ENCODE measurements at regions not wholly inside any gene's neighbourhood (a gene's known extent, or its start where the extent isn't known, plus 50 kb on each side); places are given as distances from the start of the nearest gene placed in this dataset.
A peak's percentile ranks its signal among the peaks of the same experiment; 100 is the strongest.

- Histone ChIP-seq H3K36me3 (ENCODE audit: insufficient read depth, low read length, poor library complexity, severe bottlenecking) (no peaks in the 10 kb centered on the region), H3K27ac (ENCODE audit: low read depth, low read length, poor library complexity, severe bottlenecking) (no peak overlapping the region), H3K27me3 (replicated peaks; ENCODE audit: insufficient read depth, low read depth, low read length, poor library complexity) (no peaks in the 10 kb centered on the region), H3K4me3 (ENCODE audit: low read depth, low read length, poor library complexity, severe bottlenecking) (no peak overlapping the region), H3K9me3 (ENCODE audit: low read depth, low read length, poor library complexity, severe bottlenecking) (no peaks in the 10 kb centered on the region), H3K4me1 (ENCODE audit: insufficient read depth, low read length, poor library complexity, severe bottlenecking) (peaks cover 46% of the 10 kb centered on the region)
- TF ChIP-seq CTCF (conservative IDR thresholded peaks at IDR 0.05; ENCODE audit: low read depth, low read length) (no peak), EZH2 (IDR thresholded peaks at IDR 0.05; ENCODE audit: borderline replicate concordance, low read depth, low read length, poor library complexity, severe bottlenecking) (no peak)
- DNase-seq (ENCODE audit: low spot score), result no peak
- ChIA-PET CTCF (no interaction called here), POLR2A (ENCODE audit: low non-redundant PET) (interaction anchor here (0.7 kb wide), 1 partner anchor 587 kb away, joined by 3 read pairs; no protein-coding TSS in a partner anchor)
- no TSS peak for BruUV-seq (replicated peaks)
- intact Hi-C loops (cut with micrococcal nuclease; ENCODE audit: unreplicated experiment), result no loop called here
Measured at GRCh38 chr1:14541348-14541747, 57.1 kb upstream of the KAZN start.

- BruUV-seq (replicated peaks), result no TSS peak
- Histone ChIP-seq H3K27ac (ENCODE audit: low read depth, low read length, poor library complexity, severe bottlenecking) (peak overlapping the region; percentile 6), H3K36me3 (ENCODE audit: insufficient read depth, low read length, poor library complexity, severe bottlenecking) (no peaks in the 10 kb centered on the region), H3K9me3 (ENCODE audit: low read depth, low read length, poor library complexity, severe bottlenecking) (no peaks in the 10 kb centered on the region), H3K27me3 (replicated peaks; ENCODE audit: insufficient read depth, low read depth, low read length, poor library complexity) (no peaks in the 10 kb centered on the region), H3K4me1 (ENCODE audit: insufficient read depth, low read length, poor library complexity, severe bottlenecking) (peaks cover 46% of the 10 kb centered on the region), H3K4me3 (ENCODE audit: low read depth, low read length, poor library complexity, severe bottlenecking) (no peak overlapping the region)
- intact Hi-C loops (cut with micrococcal nuclease; ENCODE audit: unreplicated experiment), result no loop called here
- TF ChIP-seq CTCF (conservative IDR thresholded peaks at IDR 0.05; ENCODE audit: low read depth, low read length), result no peak
- no peak for TF ChIP-seq EZH2 (IDR thresholded peaks at IDR 0.05; ENCODE audit: borderline replicate concordance, low read depth, low read length, poor library complexity, severe bottlenecking)
- POLR2A ChIA-PET (ENCODE audit: low non-redundant PET), result no interaction called here
- peak; percentile 72 for DNase-seq (ENCODE audit: low spot score)
- CTCF ChIA-PET, result no interaction called here
Measured at GRCh38 chr1:14543191-14543840, 55.2 kb upstream of the KAZN start.

- DNase-seq (ENCODE audit: low spot score), result no peak
- ChIA-PET POLR2A (ENCODE audit: low non-redundant PET) (no interaction called here), CTCF (no interaction called here)
Measured at GRCh38 chr1:14544319-14544718, 54.2 kb upstream of the KAZN start.

More at GRCh38 chr1:14544319-14544718, 54.2 kb upstream of the KAZN start:
- H3K36me3 ChIP-seq (ENCODE audit: insufficient read depth, low read length, poor library complexity, severe bottlenecking), result no peaks in the 10 kb centered on the region
- peak overlapping the region; percentile 6 for H3K27ac ChIP-seq (ENCODE audit: low read depth, low read length, poor library complexity, severe bottlenecking)
- no peaks in the 10 kb centered on the region for H3K9me3 ChIP-seq (ENCODE audit: low read depth, low read length, poor library complexity, severe bottlenecking)
- H3K4me1 ChIP-seq (ENCODE audit: insufficient read depth, low read length, poor library complexity, severe bottlenecking), result peaks cover 45% of the 10 kb centered on the region
- no peak overlapping the region for H3K4me3 ChIP-seq (ENCODE audit: low read depth, low read length, poor library complexity, severe bottlenecking)
- intact Hi-C loops (cut with micrococcal nuclease; ENCODE audit: unreplicated experiment), result no loop called here
- no TSS peak for BruUV-seq (replicated peaks)
- TF ChIP-seq EZH2 (IDR thresholded peaks at IDR 0.05; ENCODE audit: borderline replicate concordance, low read depth, low read length, poor library complexity, severe bottlenecking) (no peak), CTCF (conservative IDR thresholded peaks at IDR 0.05; ENCODE audit: low read depth, low read length) (no peak)
- H3K27me3 ChIP-seq (replicated peaks; ENCODE audit: insufficient read depth, low read depth, low read length, poor library complexity), result no peaks in the 10 kb centered on the region

Data from A673 (cell line).